HG03280 (cell line): ENCODE measurements at regions not wholly inside any gene's neighbourhood (a gene's known extent, or its start where the extent isn't known, plus 50 kb on each side); places are given as distances from the start of the nearest gene placed in this dataset.

Experiments used
- ATAC-seq: cut with Tn5 transposase; IDR thresholded peaks from one replicate; pipeline ENCODE4 v1.9.1; 2021; ENCODE audit warnings: mild to moderate bottlenecking, moderate library complexity; ENCODE audit not compliant: unreplicated experiment

DNA sequence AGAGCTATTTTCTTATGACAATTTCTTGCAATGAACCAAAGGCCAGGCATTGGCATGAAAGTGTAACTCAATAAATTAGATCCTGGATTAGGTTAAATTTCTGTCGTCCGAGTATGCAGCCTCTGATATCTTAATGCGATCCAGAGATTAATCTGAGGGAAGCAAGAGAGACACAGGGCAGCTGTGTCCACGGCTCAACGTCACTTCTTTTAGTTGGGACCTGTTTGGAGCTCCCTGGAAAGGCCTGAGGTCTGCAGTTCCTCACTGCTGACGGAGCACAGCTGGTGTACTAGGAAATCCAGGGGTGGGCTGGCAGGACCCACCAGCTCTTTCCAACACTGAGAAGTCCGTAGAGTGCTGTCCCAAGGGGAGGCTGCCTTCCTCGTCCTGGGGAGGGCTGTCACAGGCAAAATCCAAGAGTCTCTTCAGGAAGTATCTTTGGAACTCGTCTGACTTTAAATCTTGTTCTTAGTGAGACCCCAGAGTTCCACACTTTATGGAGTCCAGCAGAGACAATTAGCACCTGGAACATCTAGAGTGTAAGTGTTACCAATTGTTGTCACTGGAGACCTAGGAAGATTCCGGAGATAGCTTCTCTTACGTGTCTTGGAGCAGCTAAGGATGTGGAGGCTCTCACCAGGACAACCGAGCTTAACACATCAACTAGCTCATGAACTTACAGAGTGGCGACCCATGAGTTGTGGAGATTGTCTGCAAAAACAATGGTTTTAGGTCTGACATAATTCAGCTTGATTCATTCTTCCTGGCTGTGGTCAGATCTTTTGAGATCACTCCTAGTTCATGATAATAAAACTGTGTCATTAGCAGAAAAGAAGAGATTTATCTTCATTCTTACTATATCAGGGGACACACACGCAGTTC lies 173.7 kb downstream of the ACKR3 start:
- ATAC-seq: no peak

DNA sequence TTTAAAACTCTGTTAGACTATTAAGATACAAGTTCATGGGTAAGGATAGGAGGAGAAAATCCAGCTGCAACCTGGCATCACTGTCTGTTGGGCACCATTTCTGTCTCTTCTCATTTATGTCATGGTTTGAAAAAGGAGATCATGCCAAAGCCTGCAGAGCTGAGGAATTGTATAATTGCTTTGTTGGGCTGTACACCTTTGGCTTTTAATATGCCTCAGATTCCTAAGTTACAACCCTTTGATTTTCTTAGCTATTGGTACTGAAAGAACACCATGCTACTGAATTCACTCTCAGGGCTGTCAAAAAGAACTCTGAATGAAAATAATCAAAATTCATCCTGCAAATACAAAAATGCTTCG lies 174.3 kb downstream of the ACKR3 start:
- ATAC-seq: no peak

DNA sequence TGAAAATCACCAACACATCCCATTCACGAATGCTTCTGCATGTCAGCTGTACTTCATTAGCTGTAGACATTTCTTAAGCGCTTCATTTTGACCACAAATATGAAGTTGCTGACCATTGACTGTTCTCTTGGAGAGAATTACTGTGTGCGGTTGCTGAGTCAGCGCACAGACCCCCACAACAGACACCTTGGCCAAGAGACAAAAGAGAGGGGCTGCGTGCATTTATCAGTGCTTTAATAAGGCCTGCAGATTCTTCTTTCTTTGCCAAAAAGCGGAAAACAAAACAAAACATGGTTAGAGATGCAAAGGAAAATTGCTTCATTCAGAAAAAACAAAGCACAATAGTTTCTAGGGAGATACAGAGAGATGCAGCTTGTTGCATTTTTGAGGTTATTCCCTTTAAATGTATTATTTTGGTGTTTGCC lies 174.7 kb downstream of the ACKR3 start:
- ATAC-seq: no peak

DNA sequence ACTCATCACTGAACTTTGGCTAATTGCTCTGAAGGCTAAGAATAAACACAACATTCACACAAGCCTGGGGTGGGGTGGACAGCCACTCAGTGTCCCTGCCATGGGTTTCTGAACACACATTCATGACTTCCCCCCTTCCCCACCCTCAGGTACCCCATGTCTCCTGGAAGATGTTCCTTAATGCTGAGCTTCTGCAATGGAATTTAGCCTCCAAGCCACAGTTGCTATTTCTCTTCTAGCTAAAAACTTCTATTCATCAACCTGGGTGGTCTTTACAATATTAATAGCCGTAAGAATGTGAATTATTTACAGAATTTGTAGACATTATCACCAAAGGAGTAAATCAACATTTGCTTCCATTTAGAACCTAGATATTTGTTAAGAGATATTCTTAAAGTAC lies 175.1 kb downstream of the ACKR3 start:
- no peak for ATAC-seq

DNA sequence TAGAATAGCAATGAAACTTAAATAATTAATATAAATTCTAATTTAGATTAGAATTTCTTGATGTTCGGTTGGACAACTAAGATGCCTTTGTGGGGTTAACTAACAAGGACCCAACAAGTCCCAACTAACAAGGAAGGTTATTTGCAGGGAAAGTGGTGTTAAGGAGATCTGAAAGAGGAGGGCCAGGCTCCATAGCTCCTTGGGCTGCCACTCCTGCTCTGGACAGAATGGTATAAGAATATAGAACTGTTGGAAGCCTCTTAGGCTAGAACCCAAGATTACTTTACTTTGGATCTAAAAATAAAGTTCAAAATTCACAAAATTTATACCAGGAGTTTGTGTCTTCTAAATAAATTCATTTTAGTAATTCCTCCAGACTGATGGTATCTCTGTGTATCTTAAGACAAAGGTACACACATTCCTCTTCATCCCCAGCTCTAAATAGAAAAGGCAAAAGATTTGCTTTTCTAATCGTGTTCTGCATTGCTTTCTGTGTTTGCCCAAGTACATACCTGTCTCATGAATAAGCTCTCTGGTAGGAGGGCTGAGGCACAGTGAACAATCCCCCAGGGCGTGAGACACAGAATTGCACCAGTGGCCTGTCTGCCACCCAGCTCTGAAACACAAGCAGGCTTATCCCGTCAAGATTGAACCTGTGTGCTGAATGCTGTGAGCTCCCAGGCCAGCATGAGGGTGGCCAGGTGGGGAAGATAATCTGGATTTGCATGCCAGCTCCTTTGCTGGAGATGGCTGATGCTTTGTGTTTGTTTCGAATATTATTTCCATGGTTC lies 176.0 kb downstream of the ACKR3 start:
- ATAC-seq: no peak

DNA sequence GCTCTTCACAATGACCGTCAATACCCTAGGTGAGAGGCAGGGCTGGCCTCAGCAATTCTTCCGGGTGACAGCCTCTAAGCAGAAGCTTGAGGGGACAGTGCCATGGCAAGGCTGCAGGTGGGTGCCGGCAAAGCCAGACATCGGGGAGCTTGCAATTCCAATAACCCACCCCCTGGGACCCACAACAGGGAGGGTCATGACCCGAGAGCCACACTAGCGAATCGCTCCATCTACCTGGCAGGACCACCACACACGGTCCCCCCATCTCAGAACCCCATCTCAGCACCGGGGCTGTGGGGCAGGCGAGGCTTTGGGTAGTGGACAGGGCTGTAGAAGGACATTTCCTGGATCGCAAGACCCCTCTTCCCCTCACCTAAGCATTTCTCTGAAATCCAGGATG lies 177.2 kb downstream of the ACKR3 start:
- no peak for ATAC-seq

DNA sequence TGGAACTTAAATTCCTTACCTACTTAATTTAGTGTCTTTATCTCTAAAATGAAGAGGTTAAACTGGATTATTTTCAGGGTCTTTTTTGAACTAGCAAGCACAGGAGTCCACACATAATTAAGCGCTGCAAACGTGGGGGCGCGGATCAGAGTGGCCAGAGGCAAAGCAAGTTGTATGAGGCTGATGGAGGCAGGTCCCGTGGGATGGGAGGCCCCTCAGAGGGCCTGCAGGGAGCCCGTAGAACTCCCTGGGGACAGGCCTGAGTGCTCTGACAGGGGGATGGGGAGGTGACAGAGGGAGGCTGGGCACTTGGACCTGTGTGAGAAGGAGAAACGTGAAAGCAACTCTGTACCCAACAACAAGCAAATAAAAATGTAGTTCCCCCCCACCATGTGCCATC lies 177.8 kb downstream of the ACKR3 start:
- no peak for ATAC-seq

DNA sequence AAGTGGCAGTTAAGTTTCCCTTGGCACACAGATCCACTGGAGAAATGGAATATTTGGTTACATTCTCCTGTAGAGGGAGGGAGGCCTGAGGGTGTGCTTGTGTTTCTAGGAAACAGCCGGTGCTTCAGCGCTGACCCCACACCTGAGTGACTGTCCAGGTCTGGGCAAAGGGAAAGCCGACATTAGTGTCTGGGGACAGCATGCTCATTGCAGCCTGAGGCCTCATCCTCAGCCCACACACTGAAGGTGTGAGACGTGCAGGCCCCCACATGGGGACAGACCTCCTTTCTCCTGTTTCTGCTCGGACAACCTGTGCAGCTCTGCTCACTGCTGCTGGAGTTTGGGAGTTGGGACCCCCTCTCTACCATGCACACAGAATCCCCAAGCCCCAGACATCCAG lies 178.3 kb downstream of the ACKR3 start:
- ATAC-seq: no peak

DNA sequence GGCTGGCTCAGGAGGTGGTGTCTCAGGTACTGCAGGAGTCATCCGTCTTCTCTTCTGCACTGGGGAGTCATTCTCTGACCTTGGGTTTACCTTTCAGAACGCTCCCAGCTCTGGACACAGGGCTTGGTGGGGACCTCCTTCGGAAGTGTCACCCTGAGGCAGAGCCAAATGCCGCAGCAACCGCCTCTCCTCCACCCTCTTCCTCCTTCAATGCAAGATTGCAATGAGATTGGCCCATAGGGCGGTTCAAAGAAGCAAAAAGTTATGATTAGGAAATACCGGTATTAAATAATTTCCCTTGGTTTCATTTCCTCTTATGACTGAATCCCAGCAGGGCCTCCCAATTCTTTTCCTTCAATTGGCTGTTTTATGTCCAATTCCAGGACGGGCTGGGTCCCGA lies 178.8 kb downstream of the ACKR3 start:
- ATAC-seq: no peak

DNA sequence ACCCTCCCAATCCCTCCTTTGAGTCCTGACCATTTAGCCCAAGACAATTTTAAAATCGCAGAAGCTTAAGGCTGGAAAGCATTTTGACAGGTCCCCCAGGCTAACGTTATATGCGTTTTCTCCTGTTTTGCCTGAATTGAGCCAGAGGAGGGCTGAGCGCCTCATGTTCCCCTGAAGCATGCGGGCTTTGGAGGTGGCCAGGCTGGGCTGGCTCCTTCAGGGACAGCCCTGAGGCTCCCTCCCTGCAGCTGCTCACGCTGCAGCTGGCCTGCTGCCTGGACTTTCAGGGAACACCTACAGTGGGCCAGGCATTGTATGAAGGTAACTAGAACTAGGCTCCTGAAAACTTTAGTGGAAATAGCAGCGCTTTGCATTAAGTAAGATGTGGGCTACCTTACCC lies 179.2 kb downstream of the ACKR3 start:
- no peak for ATAC-seq

DNA sequence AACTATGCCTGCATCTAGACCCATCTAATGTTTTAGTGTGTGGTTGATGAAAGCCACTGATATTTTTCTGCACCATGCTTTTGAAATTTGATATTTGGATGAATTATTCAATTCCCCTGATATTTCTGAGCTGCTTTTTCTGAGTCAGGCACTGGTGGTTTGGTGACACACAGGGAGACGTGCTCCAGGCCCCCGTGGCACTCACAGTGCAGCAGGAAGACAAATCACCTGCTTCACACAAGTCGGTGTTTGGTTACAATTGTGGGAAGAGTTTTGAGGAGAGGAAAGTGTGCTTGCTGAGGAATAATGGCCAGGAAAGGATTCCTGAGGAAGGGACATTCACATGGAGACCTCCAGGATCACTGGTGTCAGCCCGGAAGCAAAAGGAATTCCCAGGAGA lies 179.7 kb downstream of the ACKR3 start:
- no peak for ATAC-seq

DNA sequence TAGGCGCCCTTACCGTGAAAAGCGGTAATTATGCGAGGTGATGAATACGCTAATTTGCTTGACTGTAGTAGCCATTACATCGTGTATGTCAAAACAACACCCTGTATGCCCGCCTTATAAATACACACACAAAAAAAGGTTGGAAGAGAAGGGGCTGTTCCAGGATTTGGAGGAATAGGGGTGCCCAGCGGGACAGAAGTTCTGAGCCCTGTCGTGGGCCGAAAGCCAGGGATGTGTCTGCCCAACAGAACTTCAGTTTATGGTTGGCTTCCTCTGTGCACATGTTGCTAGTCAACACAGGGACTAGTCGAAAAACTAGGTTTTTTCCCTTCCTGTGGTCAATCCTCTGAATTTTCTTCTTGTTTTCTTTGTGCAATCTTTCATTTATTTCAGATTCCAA lies 182.5 kb downstream of the ACKR3 start:
- no peak for ATAC-seq

DNA sequence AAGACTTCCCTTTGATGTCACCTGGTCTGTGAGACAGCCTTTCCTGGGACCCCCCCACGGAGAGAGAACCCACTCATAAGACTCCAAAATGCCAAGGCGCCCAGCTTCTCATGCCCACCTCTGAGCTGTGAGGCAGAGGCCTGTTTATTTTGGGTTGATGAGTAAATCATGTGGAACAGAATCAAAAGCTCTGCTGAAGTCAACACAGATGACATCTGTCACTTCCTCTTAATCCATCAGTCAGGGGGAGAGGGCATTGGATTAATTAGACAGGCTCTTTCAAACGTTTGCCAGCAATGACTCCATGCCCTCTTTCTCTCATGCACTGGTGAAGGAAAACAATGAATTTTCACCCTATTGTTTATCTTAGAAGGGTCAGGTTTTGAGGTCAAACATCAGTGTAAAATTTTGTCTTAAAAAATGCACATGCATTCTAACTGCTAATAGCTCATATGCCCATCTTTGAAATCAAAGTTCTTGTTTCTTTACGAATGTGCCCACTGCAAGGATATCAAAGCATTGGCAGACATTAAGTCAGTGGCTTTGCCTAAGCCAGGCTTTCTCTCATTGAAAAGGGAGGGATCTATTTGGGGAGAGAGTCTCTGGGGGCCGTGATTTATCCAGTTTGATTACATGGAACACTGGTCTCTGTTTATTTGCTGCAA lies 184.1 kb downstream of the ACKR3 start:
- no peak for ATAC-seq

DNA sequence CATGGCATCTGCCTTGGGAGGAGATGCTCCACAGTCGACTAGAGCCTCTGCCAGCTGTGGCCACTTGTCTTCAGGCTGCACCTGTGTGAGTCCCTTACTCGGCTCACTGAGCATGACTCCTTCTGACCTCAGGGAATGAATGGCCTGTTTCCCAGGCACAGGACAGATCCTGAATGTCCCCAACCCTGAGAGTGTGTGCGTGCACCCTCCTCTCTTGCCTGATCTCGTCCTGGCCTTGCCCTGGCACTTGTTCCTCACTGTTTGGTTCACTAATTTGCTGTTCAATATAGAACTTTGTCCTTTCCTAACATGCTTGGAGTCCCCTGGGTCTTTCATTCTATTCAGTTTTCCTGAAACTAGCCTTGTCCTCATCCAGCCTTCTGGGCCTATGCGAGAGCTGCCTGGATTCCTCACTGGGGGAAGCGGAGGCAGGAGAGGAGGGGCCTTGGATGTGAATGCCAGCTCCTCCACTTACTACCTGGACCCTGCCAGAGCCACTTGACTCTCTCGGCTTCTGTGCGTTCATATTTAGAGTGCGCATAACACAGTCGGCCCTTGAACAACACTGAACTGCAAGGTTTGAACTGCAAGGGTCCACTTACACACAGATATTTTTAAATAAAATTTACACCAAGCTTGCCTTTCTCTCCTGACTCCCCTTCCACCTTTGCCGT lies 184.8 kb downstream of the ACKR3 start:
- no peak for ATAC-seq

DNA sequence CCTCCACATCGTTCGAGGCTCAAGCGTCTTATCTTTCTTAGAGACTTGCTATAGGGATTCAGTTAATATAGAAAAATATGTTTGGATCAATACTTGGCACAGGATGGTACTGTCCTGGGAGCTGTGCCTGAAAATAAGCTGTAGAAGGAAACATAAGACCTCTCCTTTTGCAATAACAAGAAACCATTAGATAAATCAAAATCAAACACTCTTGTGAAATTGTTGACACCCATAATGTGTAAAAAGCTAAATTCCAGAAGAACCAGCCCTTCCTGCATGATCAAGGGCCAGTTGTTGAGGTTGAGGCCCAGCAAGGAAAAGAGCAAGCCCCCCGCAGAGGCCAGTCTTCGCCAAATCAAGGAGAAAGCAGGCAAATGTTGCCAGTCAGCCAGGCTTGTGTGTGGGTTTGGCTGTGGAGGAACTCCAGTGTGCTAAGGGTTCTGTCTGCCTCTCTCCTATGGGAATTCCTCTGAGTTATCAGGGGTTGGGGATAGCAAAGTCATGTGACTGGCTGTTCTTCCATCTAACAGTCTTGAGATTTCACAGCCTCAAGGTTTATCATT lies 185.7 kb downstream of the ACKR3 start:
- ATAC-seq: no peak

DNA sequence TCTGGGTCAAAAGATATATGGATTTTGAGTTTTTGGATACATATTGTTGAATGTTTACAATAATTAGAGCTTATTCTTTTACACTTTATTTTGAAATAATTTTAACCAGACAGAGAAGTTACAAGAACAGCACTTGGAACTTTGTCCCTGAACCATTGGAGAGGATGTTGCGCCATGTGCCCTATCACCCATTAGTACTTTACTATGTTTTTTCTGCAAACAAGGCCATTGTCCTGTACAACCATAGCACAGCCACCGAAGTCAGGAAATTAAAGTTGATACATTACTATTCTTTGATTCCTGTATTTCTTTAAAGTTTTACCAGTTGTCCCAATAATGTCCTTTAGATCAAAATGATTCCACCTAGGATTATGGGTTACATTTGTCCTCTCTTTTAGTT lies 188.8 kb downstream of the ACKR3 start:
- ATAC-seq: no peak

DNA sequence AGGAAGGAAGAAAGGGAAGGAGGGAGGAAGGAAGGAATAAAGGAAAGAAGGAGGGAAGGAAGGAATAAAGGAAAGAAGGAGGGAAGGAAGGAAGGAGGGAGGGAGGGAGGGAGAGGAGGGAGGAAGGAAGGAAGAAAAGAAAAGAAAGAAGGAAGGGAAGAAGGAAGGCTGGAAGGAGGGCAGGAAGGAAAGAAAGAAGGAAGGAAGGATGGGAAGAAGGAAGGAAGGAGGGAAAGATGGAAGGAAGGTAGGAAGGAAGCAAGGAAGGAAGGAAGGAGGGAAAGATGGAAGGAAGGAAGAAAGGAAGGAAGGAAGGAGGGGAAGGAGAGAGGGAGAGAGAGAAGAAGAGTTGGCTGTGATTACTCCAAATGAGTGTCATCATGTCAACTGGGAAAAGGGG lies 190.6 kb downstream of the ACKR3 start:
- no peak for ATAC-seq

DNA sequence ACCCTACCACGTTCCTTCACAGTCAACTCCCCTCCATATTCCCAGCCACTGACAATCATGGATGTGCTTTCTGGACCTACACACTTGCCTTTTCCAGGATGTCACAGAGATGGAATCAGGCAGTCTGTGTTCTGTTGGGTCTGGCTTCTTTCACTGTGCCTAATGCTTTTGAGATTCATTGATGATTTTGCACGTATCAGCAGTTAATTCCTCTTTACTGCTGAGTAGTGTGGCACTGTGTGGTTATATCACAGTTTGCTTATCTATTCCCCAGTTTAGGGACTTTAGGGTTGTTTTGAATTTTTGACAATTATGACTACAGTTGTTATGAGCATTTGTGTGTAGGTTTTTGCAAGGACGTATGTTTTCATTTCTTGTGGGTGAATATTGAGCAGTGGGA lies 191.7 kb downstream of the ACKR3 start:
- ATAC-seq: no peak

DNA sequence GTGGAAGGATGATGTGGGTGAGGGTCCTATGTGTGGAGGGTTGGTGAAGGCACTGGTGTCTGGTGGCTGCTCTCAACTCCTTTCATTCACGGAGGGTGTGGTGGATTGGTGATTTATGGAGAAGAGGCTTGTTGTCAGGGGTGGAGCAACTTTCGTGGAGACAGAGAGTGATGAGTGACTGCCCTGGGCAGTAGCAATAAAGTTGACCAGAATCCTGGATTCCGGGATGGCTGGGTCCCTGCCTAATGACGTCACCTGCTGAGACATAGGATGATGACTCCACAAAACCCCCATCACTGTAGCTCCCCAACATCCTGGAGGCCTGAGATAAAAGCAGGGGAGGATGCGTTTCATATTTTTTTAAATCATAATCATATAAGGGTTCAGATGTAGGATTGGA lies 193.0 kb downstream of the ACKR3 start:
- ATAC-seq: no peak

DNA sequence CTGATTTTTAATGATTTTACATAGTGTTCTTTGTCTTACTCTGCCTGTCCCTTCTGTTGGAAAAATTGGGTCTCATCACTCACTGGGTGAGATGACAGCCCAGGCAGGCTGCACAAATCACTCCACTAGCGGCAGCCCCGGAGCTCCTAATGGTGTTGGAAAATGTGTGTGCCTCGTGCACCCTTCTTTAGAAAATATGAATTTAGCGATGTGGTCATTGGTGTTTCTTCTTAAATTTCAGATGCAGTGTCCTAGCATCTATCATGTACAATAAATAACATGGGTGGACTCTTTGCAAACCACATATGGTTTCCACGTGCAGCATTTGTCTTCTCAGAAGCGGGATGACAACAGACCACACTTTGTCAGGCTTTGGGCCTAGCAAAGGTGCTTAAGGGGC lies 194.2 kb downstream of the ACKR3 start:
- ATAC-seq: no peak

DNA sequence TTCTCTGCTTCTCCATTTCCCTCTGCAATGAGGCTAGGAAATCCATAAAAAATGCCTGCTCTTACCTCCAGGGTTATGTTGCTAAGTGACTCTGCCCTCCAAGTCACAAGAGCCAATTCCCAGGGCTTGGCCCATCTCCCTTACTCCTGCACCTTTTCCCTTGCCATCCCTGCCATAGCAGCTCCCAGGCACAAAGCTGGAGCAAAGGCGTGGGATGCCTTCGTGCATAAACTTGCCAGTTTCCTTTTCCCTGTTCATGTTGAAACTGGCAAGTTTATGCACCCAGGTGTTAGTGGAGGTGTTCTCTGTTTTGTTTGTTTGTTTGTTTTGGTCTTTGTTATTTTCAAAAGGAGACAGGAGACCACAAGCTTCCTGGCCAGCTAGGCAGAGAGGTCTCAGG lies 195.1 kb downstream of the ACKR3 start:
- no peak for ATAC-seq
